Ovary (tissue), 7 donors: ENCODE measurements at regions not wholly inside any gene's neighbourhood (a gene's known extent, or its start where the extent isn't known, plus 50 kb on each side); places are given as distances from the start of the nearest gene placed in this dataset.

ENCODE experiments used
- DNase-seq, 5 donors: peaks; one replicate each; pipeline ENCODE4 v3.0.0-alpha.2; 2019 to 2020
- H3K27ac ChIP-seq, 2 donors: fragments of 200-600 bp; one replicate each; pipeline versions ENCODE4 v1.5.1 to v1.8.0; 2019 to 2022
- H3K27me3 ChIP-seq: fragments of 200-600 bp; one replicate; pipeline ENCODE4 v1.8.0; 2022
- H3K36me3 ChIP-seq: fragments of 200-600 bp; sonication (generic); one replicate; pipeline ENCODE4 v1.5.1; 2019
- H3K4me1 ChIP-seq: one replicate; pipeline ENCODE4 v1.8.1; 2013; ENCODE audit warnings: mild to moderate bottlenecking, moderate library complexity; ENCODE audit not compliant: insufficient read depth
- H3K4me3 ChIP-seq: fragments of 200-600 bp; sonication (generic); one replicate; pipeline ENCODE4 v1.5.1; 2017
- H3K9me3 ChIP-seq, 2 donors: fragments of 200-600 bp in 1 of 2; sonication (generic) in 1 of 2; one replicate each; pipeline versions ENCODE4 v1.5.1 to v1.8.1; 2013 to 2019; ENCODE audit warnings: mild to moderate bottlenecking in 1 of 2, moderate library complexity in 1 of 2
- CTCF ChIP-seq, 3 donors: fragments of 450-650 bp in 2 of 3; fragments of 200-600 bp in 1 of 3; IDR thresholded peaks; one replicate each; pipeline versions ENCODE4 v1.5.1 to v1.8.0; 2016 to 2022; ENCODE audit warnings: antibody characterized with exemption in 3 of 3, mild to moderate bottlenecking in 1 of 3
- EP300 ChIP-seq: sonication (generic); formaldehyde crosslinking; IDR thresholded peaks from one replicate; pipeline ENCODE4 v1.6.1; 2017; ENCODE audit warnings: antibody characterized with exemption
- POLR2A ChIP-seq: fragments of 450-650 bp; IDR thresholded peaks from one replicate; pipeline ENCODE4 v1.6.1; 2017; ENCODE audit warnings: antibody characterized with exemption, mild to moderate bottlenecking, moderate library complexity
- whole genome bisulfite sequencing, 3 donors: extraction: QIAGEN DNeasy Blood & Tissue Kit in 1 of 3; methylation state at CpG; one replicate each; pipeline versions ENCODE4 v1.1.5 to v1.1.7; 2013 to 2017; 5-methylcytosine and 5-hydroxymethylcytosine counted together
- intact Hi-C, 4 donors: fragments of 100-400 bp; cut with DNase I; formaldehyde crosslinking; loops; one replicate each; pipeline versions ENCODE4 v1.11.0 to v1.15.1; 2022 to 2023
- donor health status: DM: no; HTN: no; CAD: no; lungs with moderate emphysema.
- donor health status: DM: no; HTN: no; CAD: no.
- donor health status: Bipolar disorder and iron deficiency.
- donor health status: DM: no; HTN: no; CAD: no.
- donor health status: DM: yes; HTN: yes; CAD: no.

GRCh38 chr1:217066794-217067193, 343.6 kb upstream of the ESRRG start:
- Histone ChIP-seq H3K27me3 (no peaks in the 10 kb centered on the region), H3K4me1 (no peaks in the 10 kb centered on the region), H3K36me3 (no peaks in the 10 kb centered on the region), H3K9me3 (no peaks in the 10 kb centered on the region), H3K27ac (no peak overlapping the region), H3K4me3 (no peak overlapping the region)
- TF ChIP-seq POLR2A (no peak), EP300 (no peak), CTCF (IDR thresholded peaks at IDR 0.05) (no peak)
- intact Hi-C loops, result no loop called here
- DNase-seq, result no peak
- 81 to 88% (median 85%) methylated on average over 3 of the region's 3 CpGs for WGBS, 3 donors

GRCh38 chr1:217063172-217063908, 340.1 kb upstream of the ESRRG start:
- no peak for DNase-seq
- no peaks in the 10 kb centered on the region for H3K27me3 ChIP-seq
- no peak overlapping the region for H3K4me3 ChIP-seq
- no peaks in the 10 kb centered on the region for H3K4me1 ChIP-seq
- H3K27ac ChIP-seq, result no peak overlapping the region
- intact Hi-C loops, result no loop called here
- H3K36me3 ChIP-seq, result no peaks in the 10 kb centered on the region
- H3K9me3 ChIP-seq, result no peaks in the 10 kb centered on the region
- 54 to 61% (median 57%) methylated on average over 6 of the region's 6 CpGs for WGBS, 3 donors
- no peak for TF ChIP-seq POLR2A
- TF ChIP-seq EP300, result no peak
- TF ChIP-seq CTCF (IDR thresholded peaks at IDR 0.05), result no peak

- Histone ChIP-seq H3K9me3 (no peaks in the 10 kb centered on the region), H3K36me3 (no peaks in the 10 kb centered on the region), H3K27ac (no peak overlapping the region), H3K27me3 (no peaks in the 10 kb centered on the region), H3K4me1 (no peaks in the 10 kb centered on the region), H3K4me3 (no peak overlapping the region)
- 52 to 64% (median 62%) methylated on average over 3 of the region's 3 CpGs for WGBS, 3 donors
- TF ChIP-seq CTCF (IDR thresholded peaks at IDR 0.05), result no peak
- TF ChIP-seq EP300, result no peak
- no peak for TF ChIP-seq POLR2A
- intact Hi-C loops, result no loop called here
- DNase-seq, result no peak
Observed at GRCh38 chr1:217062586-217062985, 339.4 kb upstream of the ESRRG start.

- H3K36me3 ChIP-seq, result no peaks in the 10 kb centered on the region
- no peaks in the 10 kb centered on the region for H3K9me3 ChIP-seq
- intact Hi-C loops, result no loop called here
- 68 to 87% (median 74%) methylated on average over 1 of the region's 1 CpG for WGBS, 3 donors
- no peaks in the 10 kb centered on the region for H3K27me3 ChIP-seq
- no peak overlapping the region for H3K4me3 ChIP-seq
- no peak overlapping the region for H3K27ac ChIP-seq
- no peak for TF ChIP-seq CTCF (IDR thresholded peaks at IDR 0.05)
- TF ChIP-seq EP300, result no peak
- TF ChIP-seq POLR2A, result no peak
- no peak for DNase-seq
- no peaks in the 10 kb centered on the region for H3K4me1 ChIP-seq
Observed at GRCh38 chr1:217059401-217059800, 336.2 kb upstream of the ESRRG start.
